Astrocyte (in vitro differentiated cells and primary cell): ENCODE measurements at regions not wholly inside any gene's neighbourhood (a gene's known extent, or its start where the extent isn't known, plus 50 kb on each side); places are given as distances from the start of the nearest gene placed in this dataset.

ENCODE experiments used
- DNase-seq: peaks from one replicate; pipeline ENCODE4 v3.0.0-alpha.2; 2010; ENCODE audit warnings: low read depth
- FAIRE-seq: peaks from 2 replicates; lab custom pipeline; 2011; peaks lifted over from hg19 to GRCh38; lab: Jason Lieb, UNC
- H2AFZ ChIP-seq: 2 replicates; pipeline ENCODE4 v1.6.0; 2012; ENCODE audit warnings: low read depth, low read length, inconsistent platforms
- H3K27ac ChIP-seq: 2 replicates; pipeline ENCODE4 v1.5.1; 2011; ENCODE audit warnings: low read depth, low read length, inconsistent platforms
- H3K27me3 ChIP-seq: 2 replicates; pipeline ENCODE4 v1.6.0; 2011; ENCODE audit warnings: low read length, inconsistent platforms; ENCODE audit not compliant: insufficient read depth
- H3K36me3 ChIP-seq: 2 replicates; pipeline ENCODE4 v1.5.1; 2011; ENCODE audit warnings: low read length, inconsistent platforms; ENCODE audit not compliant: insufficient read depth
- H3K4me1 ChIP-seq: 2 replicates; pipeline ENCODE4 v1.5.1; 2011; ENCODE audit warnings: low read length, inconsistent platforms; ENCODE audit not compliant: insufficient read depth
- H3K4me2 ChIP-seq: 2 replicates; pipeline ENCODE4 v1.6.0; 2012; ENCODE audit warnings: low read length, inconsistent platforms
- H3K4me3 ChIP-seq: 2 replicates; pipeline ENCODE4 v1.5.1; 2011; ENCODE audit warnings: low read depth, mild to moderate bottlenecking, low read length, inconsistent platforms; ENCODE audit not compliant: insufficient read depth
- H3K79me2 ChIP-seq: 2 replicates; pipeline ENCODE4 v1.6.0; 2012; ENCODE audit warnings: mild to moderate bottlenecking, low read length, inconsistent platforms; ENCODE audit not compliant: insufficient read depth
- H3K9ac ChIP-seq: 2 replicates; pipeline ENCODE4 v1.6.0; 2012; ENCODE audit warnings: mild to moderate bottlenecking, low read length, inconsistent platforms
- H3K9me3 ChIP-seq: 2 replicates; pipeline ENCODE4 v1.5.1; 2012; ENCODE audit warnings: low read depth, mild to moderate bottlenecking, low read length, inconsistent platforms; ENCODE audit not compliant: insufficient read depth
- H4K20me1 ChIP-seq: 2 replicates; pipeline ENCODE4 v1.6.0; 2012; ENCODE audit warnings: low read length, inconsistent platforms; ENCODE audit not compliant: insufficient read depth
- H3K27ac Mint-ChIP-seq: one replicate; pipeline ENCODE4 v1.8.0; 2021; ENCODE audit warnings: mild to moderate bottlenecking, mixed read lengths; ENCODE audit not compliant: unreplicated experiment
- H3K27me3 Mint-ChIP-seq: one replicate; pipeline ENCODE4 v1.8.0; 2021; ENCODE audit warnings: low read depth, mixed read lengths; ENCODE audit not compliant: unreplicated experiment
- H3K36me3 Mint-ChIP-seq: one replicate; pipeline ENCODE4 v1.8.0; 2021; ENCODE audit warnings: low read depth, mixed read lengths; ENCODE audit not compliant: unreplicated experiment
- H3K4me1 Mint-ChIP-seq: one replicate; pipeline ENCODE4 v1.8.0; 2021; ENCODE audit warnings: low read depth, mixed read lengths; ENCODE audit not compliant: unreplicated experiment
- H3K4me3 Mint-ChIP-seq: one replicate; pipeline ENCODE4 v1.8.0; 2021; ENCODE audit warnings: mild to moderate bottlenecking, moderate library complexity, mixed read lengths; ENCODE audit not compliant: unreplicated experiment
- H3K9me3 Mint-ChIP-seq: one replicate; pipeline ENCODE4 v1.8.0; 2021; ENCODE audit warnings: mild to moderate bottlenecking, mixed read lengths; ENCODE audit not compliant: unreplicated experiment
- EZH2 ChIP-seq: IDR thresholded peaks from 2 replicates; pipeline ENCODE4 v1.6.1; 2012; ENCODE audit warnings: mild to moderate bottlenecking, low read length, inconsistent platforms; ENCODE audit not compliant: insufficient read depth
- TF ChIP-seq, protein P1 (sequence below): IDR thresholded peaks from 2 replicates; pipeline ENCODE4 v1.5.1; 2011; ENCODE audit warnings: low read depth, mild to moderate bottlenecking, inconsistent platforms, low read length, moderate library complexity; ENCODE audit not compliant: insufficient read depth

DNA sequence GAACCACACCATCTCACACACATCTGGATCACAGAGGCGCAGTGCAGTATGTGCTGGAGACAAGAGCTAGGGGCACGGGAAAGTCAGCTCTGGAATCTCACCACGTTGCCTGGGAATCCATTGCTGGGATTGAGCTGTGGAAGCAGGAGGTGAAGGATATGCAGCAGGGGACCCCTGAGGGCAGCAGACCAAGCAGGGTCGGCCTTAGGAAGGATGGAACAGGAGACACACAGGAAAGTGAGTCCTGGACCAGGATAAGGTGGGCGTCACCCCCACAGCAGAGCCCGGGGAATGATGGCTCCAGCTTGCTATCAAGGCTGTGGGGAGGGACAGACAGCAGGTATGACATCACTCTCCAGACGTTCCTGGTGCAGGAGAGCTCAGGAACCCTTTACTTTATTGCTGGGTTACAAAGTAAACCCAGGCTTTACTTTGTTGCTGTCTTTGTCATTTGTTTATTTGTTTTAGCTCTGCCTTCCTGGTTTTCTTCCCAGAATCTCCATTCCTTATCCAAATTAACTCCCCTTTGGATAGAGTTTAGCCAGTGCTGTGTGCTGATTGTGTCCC, 329.8 kb upstream of the MYT1L start:
- FAIRE-seq (no peak), DNase-seq (no peak)
- Mint-ChIP-seq H3K27me3 (no peaks in the 10 kb centered on the region), H3K36me3 (peaks cover 4% of the 10 kb centered on the region), H3K4me3 (no peak overlapping the region), H3K4me1 (peaks cover 54% of the 10 kb centered on the region), H3K27ac (no peak overlapping the region), H3K9me3 (peaks cover 14% of the 10 kb centered on the region)
- no peak overlapping the region for H3K4me3 ChIP-seq
- peaks cover 5% of the 10 kb centered on the region for H3K4me1 ChIP-seq
- no peak overlapping the region for H3K9ac ChIP-seq
- H3K27me3 ChIP-seq: no peaks in the 10 kb centered on the region
- no peak overlapping the region for H2AFZ ChIP-seq
- no peaks in the 10 kb centered on the region for H4K20me1 ChIP-seq
- no peak overlapping the region for H3K4me2 ChIP-seq
- no peaks in the 10 kb centered on the region for H3K36me3 ChIP-seq
- no peak for TF ChIP-seq EZH2
- TF ChIP-seq, protein P1, sequence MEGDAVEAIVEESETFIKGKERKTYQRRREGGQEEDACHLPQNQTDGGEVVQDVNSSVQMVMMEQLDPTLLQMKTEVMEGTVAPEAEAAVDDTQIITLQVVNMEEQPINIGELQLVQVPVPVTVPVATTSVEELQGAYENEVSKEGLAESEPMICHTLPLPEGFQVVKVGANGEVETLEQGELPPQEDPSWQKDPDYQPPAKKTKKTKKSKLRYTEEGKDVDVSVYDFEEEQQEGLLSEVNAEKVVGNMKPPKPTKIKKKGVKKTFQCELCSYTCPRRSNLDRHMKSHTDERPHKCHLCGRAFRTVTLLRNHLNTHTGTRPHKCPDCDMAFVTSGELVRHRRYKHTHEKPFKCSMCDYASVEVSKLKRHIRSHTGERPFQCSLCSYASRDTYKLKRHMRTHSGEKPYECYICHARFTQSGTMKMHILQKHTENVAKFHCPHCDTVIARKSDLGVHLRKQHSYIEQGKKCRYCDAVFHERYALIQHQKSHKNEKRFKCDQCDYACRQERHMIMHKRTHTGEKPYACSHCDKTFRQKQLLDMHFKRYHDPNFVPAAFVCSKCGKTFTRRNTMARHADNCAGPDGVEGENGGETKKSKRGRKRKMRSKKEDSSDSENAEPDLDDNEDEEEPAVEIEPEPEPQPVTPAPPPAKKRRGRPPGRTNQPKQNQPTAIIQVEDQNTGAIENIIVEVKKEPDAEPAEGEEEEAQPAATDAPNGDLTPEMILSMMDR: no peak
- H3K79me2 ChIP-seq: no peaks in the 10 kb centered on the region
- H3K27ac ChIP-seq: no peak overlapping the region
- no peaks in the 10 kb centered on the region for H3K9me3 ChIP-seq

DNA sequence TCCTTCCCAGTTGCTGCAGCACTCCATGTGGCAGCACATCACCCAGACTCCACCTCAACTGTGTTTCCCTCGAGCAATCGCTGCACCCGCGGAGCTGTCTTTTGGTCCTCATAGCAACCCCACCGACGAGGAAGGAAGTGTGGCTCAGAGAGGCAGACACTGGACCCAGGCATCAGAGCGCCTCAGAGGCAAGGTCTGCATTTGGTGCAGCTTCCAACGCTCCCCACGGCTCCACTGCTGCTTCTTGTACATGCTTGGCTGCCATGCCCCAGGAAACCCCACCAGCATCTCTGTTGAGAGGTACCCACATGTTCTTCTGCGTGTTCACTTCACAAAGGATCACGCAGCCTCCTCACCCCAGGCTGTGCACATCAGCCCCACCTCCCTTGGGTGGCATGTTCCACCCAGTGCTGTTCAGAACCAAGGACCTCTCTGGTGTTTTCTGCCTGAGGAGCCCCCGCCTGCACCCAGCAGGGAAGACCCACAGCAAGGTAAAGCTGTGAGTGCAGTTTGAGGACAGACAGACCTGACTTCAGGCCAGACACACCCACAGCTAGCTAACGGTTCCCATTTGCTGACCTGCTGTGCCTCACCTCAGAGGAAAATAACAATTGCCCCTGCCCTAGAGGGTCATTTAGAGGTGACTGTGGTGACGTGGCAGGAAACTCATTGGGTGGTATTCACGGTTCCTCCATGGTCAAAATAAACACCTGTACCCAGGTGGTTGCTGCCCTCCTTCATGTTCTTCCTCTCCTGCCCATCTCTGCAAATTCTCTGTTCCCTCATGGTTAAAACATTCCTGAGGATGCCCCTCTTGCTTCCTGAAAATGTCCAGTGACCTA, 326.3 kb upstream of the MYT1L start:
- H3K4me3 ChIP-seq: no peak overlapping the region
- H3K27ac Mint-ChIP-seq: no peak overlapping the region
- no peak for FAIRE-seq
- H3K27me3 ChIP-seq: no peaks in the 10 kb centered on the region
- no peaks in the 10 kb centered on the region for H3K9me3 ChIP-seq
- H3K27me3 Mint-ChIP-seq: peaks cover 2% of the 10 kb centered on the region
- H2AFZ ChIP-seq: no peak overlapping the region
- no peak overlapping the region for H3K4me2 ChIP-seq
- no peak overlapping the region for H3K27ac ChIP-seq
- no peak overlapping the region for H3K4me3 Mint-ChIP-seq
- H3K4me1 Mint-ChIP-seq: peaks cover 21% of the 10 kb centered on the region
- H3K36me3 Mint-ChIP-seq: peaks cover 4% of the 10 kb centered on the region
- no peak overlapping the region for H3K9ac ChIP-seq
- H3K79me2 ChIP-seq: no peaks in the 10 kb centered on the region
- TF ChIP-seq, protein P1: no peak
- TF ChIP-seq EZH2: no peak
- H3K9me3 Mint-ChIP-seq: peaks cover 14% of the 10 kb centered on the region
- no peaks in the 10 kb centered on the region for H4K20me1 ChIP-seq
- no peak for DNase-seq
- no peaks in the 10 kb centered on the region for H3K36me3 ChIP-seq
- H3K4me1 ChIP-seq: no peaks in the 10 kb centered on the region
